IMR-90 (cell line): ENCODE measurements at regions not wholly inside any gene's neighbourhood (a gene's known extent, or its start where the extent isn't known, plus 50 kb on each side); places are given as distances from the start of the nearest gene placed in this dataset.

Experiments
- ATAC-seq: fragments of 200-7000 bp; cut with Tn5 transposase; 2 replicates; pipeline ENCODE4 v1.9.1; 2020; ENCODE audit warnings: low read depth, mild to moderate bottlenecking, moderate library complexity
- BruUV-seq: library from RNA; stranded (reverse); fragments of 400-500 nt; replicated peaks from 2 replicates; lab custom pipeline; 2021; lab: Mats Ljungman, UMichigan
- CTCF ChIA-PET: fragments of 300-600 bp; formaldehyde crosslinking; extraction: SDS; loops from one replicate; lab custom pipeline; 2021; ENCODE audit warnings: antibody characterized with exemption; lab: Yijun Ruan, JAX
- POLR2A ChIA-PET: fragments of 300-600 bp; sonication (Branson Sonifier 250); formaldehyde crosslinking; loops from one replicate; lab custom pipeline; 2022; ENCODE audit warnings: antibody characterized with exemption; ENCODE audit not compliant: unreplicated experiment; lab: Charles Lee
- DNase-seq: peaks from one replicate; pipeline ENCODE4 v3.0.0; 2013
- H2AFZ ChIP-seq: replicated peaks from 2 replicates; pipeline ENCODE3; 2013; ENCODE audit warnings: low read length, mild to moderate bottlenecking; ENCODE audit not compliant: poor library complexity
- H2AK5ac ChIP-seq: 2 replicates; pipeline ENCODE4 v1.6.1; 2013; ENCODE audit warnings: low read depth, low read length, inconsistent platforms
- H2AK9ac ChIP-seq: replicated peaks from 2 replicates; pipeline ENCODE3; 2013; ENCODE audit warnings: mild to moderate bottlenecking, low read depth, low read length, moderate library complexity; ENCODE audit not compliant: poor library complexity
- H2BK120ac ChIP-seq: 2 replicates; pipeline ENCODE4 v1.6.1; 2013; ENCODE audit warnings: low read depth, low read length, inconsistent platforms
- H2BK15ac ChIP-seq: 3 replicates; pipeline ENCODE4 v1.6.1; 2013; ENCODE audit warnings: low read depth, low read length, inconsistent platforms
- H2BK20ac ChIP-seq: 2 replicates; pipeline ENCODE4 v1.6.1; 2013; ENCODE audit warnings: low read depth, mild to moderate bottlenecking, inconsistent platforms, low read length, moderate library complexity
- H2BK5ac ChIP-seq: 2 replicates; pipeline ENCODE4 v1.6.1; 2013; ENCODE audit warnings: mild to moderate bottlenecking, low read depth, low read length, inconsistent platforms; ENCODE audit not compliant: poor library complexity, severe bottlenecking
- H3K14ac ChIP-seq: replicated peaks from 2 replicates; pipeline ENCODE4 v1.6.1; 2013; ENCODE audit warnings: low read depth, low read length, inconsistent platforms
- H3K18ac ChIP-seq: 2 replicates; pipeline ENCODE4 v1.6.1; 2013; ENCODE audit warnings: low read depth, low read length, control low read depth
- H3K23ac ChIP-seq: 2 replicates; pipeline ENCODE4 v1.6.1; 2013; ENCODE audit warnings: low read depth, low read length, inconsistent platforms
- H3K27ac ChIP-seq: 2 replicates; pipeline ENCODE4 v1.5.1; 2013; ENCODE audit warnings: mild to moderate bottlenecking, control low read depth, low read length; ENCODE audit not compliant: insufficient read depth
- H3K27me3 ChIP-seq: 2 replicates; pipeline ENCODE4 v1.6.1; 2013; ENCODE audit warnings: low read length; ENCODE audit not compliant: control insufficient read depth, insufficient read depth
- H3K36me3 ChIP-seq: 2 replicates; pipeline ENCODE4 v1.6.1; 2013; ENCODE audit warnings: low read length, mixed read lengths; ENCODE audit not compliant: control insufficient read depth, insufficient read depth
- H3K4ac ChIP-seq: 2 replicates; pipeline ENCODE4 v1.6.1; 2013; ENCODE audit warnings: low read depth, low read length, inconsistent platforms
- H3K4me1 ChIP-seq: 2 replicates; pipeline ENCODE4 v1.6.1; 2013; ENCODE audit warnings: low read length, mixed read lengths; ENCODE audit not compliant: control insufficient read depth, insufficient read depth
- H3K4me2 ChIP-seq: 2 replicates; pipeline ENCODE4 v1.6.1; 2013; ENCODE audit warnings: low read depth, mild to moderate bottlenecking, control low read depth, low read length, moderate library complexity
- H3K4me3 ChIP-seq: 2 replicates; pipeline ENCODE4 v1.5.1; 2013; ENCODE audit warnings: low read depth, mild to moderate bottlenecking, control low read depth, low read length, moderate library complexity; ENCODE audit not compliant: insufficient read depth
- H3K56ac ChIP-seq: 2 replicates; pipeline ENCODE4 v1.6.1; 2013; ENCODE audit warnings: low read length, inconsistent platforms; ENCODE audit not compliant: insufficient read depth; ENCODE audit errors: extremely low read depth
- H3K79me1 ChIP-seq, 2 experiments: 2 replicates each; pipeline ENCODE4 v1.6.1; 2013; ENCODE audit warnings: low read length in 2 of 2, inconsistent platforms in 1 of 2, low read depth in 1 of 2
- H3K9ac ChIP-seq: 2 replicates; pipeline ENCODE4 v1.6.1; 2013; ENCODE audit warnings: low read depth, low read length, control low read depth
- H3K9me1 ChIP-seq: 2 replicates; pipeline ENCODE4 v1.6.1; 2013; ENCODE audit warnings: low read length, inconsistent platforms; ENCODE audit not compliant: insufficient read depth
- H3K9me3 ChIP-seq: 2 replicates; pipeline ENCODE4 v1.6.1; 2013; ENCODE audit warnings: low read length; ENCODE audit not compliant: control insufficient read depth, insufficient read depth
- H4K20me1 ChIP-seq: 2 replicates; pipeline ENCODE4 v1.6.1; 2013; ENCODE audit warnings: low read length, inconsistent platforms; ENCODE audit not compliant: insufficient read depth
- H4K5ac ChIP-seq: 2 replicates; pipeline ENCODE4 v1.6.1; 2013; ENCODE audit warnings: mild to moderate bottlenecking, low read depth, low read length, control low read depth
- H4K8ac ChIP-seq, 2 experiments: 2 replicates each; pipeline ENCODE4 v1.6.1; 2013; ENCODE audit warnings: low read depth in 2 of 2, low read length in 2 of 2, control low read depth in 1 of 2, inconsistent platforms in 1 of 2
- H4K91ac ChIP-seq: 2 replicates; pipeline ENCODE4 v1.6.1; 2013; ENCODE audit warnings: low read depth, low read length, inconsistent platforms; ENCODE audit not compliant: insufficient read depth
- CEBPB ChIP-seq: IDR thresholded peaks from 2 replicates; pipeline ENCODE4 v1.6.1; 2012; ENCODE audit warnings: low read depth, low read length, improper control_type of control experiment
- CHD1 ChIP-seq: IDR thresholded peaks from 2 replicates; pipeline ENCODE4 v1.6.1; 2012; ENCODE audit warnings: low read depth, low read length, improper control_type of control experiment
- FOS ChIP-seq: fragments of 150-350 bp; IDR thresholded peaks from 2 replicates; pipeline ENCODE4 v1.6.1; 2016; ENCODE audit warnings: low read depth, low read length
- MAZ ChIP-seq: IDR thresholded peaks from 2 replicates; pipeline ENCODE4 v1.6.1; 2012; ENCODE audit warnings: low read depth, mild to moderate bottlenecking, low read length, improper control_type of control experiment, moderate library complexity, borderline replicate concordance
- NFE2L2 ChIP-seq: fragments of 150-350 bp; IDR thresholded peaks from 2 replicates; pipeline ENCODE4 v1.6.1; 2016; ENCODE audit warnings: low read depth, mild to moderate bottlenecking, low read length
- RAD21 ChIP-seq: IDR thresholded peaks from 2 replicates; pipeline ENCODE4 v1.6.1; 2012; ENCODE audit warnings: low read length, improper control_type of control experiment
- RCOR1 ChIP-seq: IDR thresholded peaks from 2 replicates; pipeline ENCODE4 v1.6.1; 2012; ENCODE audit warnings: mild to moderate bottlenecking, low read length, improper control_type of control experiment; ENCODE audit not compliant: insufficient replicate concordance
- WGBS, 2 experiments: methylation state at CpG; one replicate each; pipeline versions ENCODE4 v1.1.5 to v1.1.7; 2013; ENCODE audit warnings: missing lambda C conversion rate in 2 of 2; ENCODE audit not compliant: insufficient read length in 1 of 2; ENCODE audit errors: extremely low coverage in 2 of 2; 5-methylcytosine and 5-hydroxymethylcytosine counted together
- dilution Hi-C: fragments of 300-500 bp; cut with HindIII; formaldehyde crosslinking; loops from one replicate; pipeline ENCODE4 v1.14.3; 2018; ENCODE audit warnings: low sequenced_read_pairs; ENCODE audit not compliant: unreplicated experiment
- in situ Hi-C: fragments of 300-500 bp; cut with MboI; formaldehyde crosslinking; loops from 3 replicates; pipeline ENCODE4 v1.14.3; 2019; ENCODE audit warnings: low sequenced_read_pairs, inconsistent platforms, mixed read lengths
- intact Hi-C: fragments of 100-400 bp; cut with micrococcal nuclease; formaldehyde crosslinking; loops from 2 replicates; pipeline ENCODE4 v1.10.0; 2022
- TF ChIP-seq, protein P1 (sequence below): fragments of 150-350 bp; IDR thresholded peaks from 2 replicates; pipeline ENCODE4 v1.6.1; 2017; ENCODE audit warnings: mild to moderate bottlenecking, antibody characterized with exemption, low read length, low read depth

GRCh38 chr2:152825834-152826233, 107.4 kb downstream of the ARL6IP6 start:
- Histone ChIP-seq H3K27me3 (no peaks in the 10 kb centered on the region), H2AK5ac (no peak overlapping the region), H2AFZ (no peak overlapping the region), H3K79me1 (no peaks in the 10 kb centered on the region), H3K4me2 (no peak overlapping the region; the same call in 1 of the 2 replicates), H3K23ac (no peak overlapping the region), H3K18ac (peak overlapping the region; percentile 92), H2BK5ac (peak overlapping the region; percentile 68), H3K9me1 (no peaks in the 10 kb centered on the region), H3K36me3 (no peaks in the 10 kb centered on the region), H2BK120ac (0 out of 2 replicates have a peak overlapping the region, but pooled peaks have one; percentile 1), H3K9me3 (no peaks in the 10 kb centered on the region), H4K8ac (peak overlapping the region; percentile 28 to 56; a peak in 2 of 4 replicates), H3K14ac (no peak overlapping the region), H3K4ac (no peak overlapping the region), H3K27ac (peak overlapping the region; percentile 61), H3K56ac (no peak overlapping the region), H2AK9ac (no peak overlapping the region), H4K5ac (peak overlapping the region; percentile 89; the same call in 1 of the 2 replicates), H3K9ac (no peak overlapping the region), H2BK15ac (no peak overlapping the region), H3K4me1 (peaks cover 8% of the 10 kb centered on the region; the same call in 1 of the 2 replicates), H4K91ac (peak overlapping the region; percentile 12; the same call in 1 of the 2 replicates), H3K4me3 (no peak overlapping the region), H2BK20ac (no peak overlapping the region), H4K20me1 (no peaks in the 10 kb centered on the region)
- POLR2A ChIA-PET, result no interaction called here
- DNase-seq (peak; percentile 24), ATAC-seq (peak; percentile 67)
- in situ Hi-C loops (no loop called here), dilution Hi-C loops (no loop called here), intact Hi-C loops (loop anchor here (2.0 kb wide), 1 partner anchor 63 kb away; no protein-coding TSS in a partner anchor)
- CTCF ChIA-PET, result no interaction called here
- BruUV-seq, result no TSS peak
- TF ChIP-seq CEBPB (no peak), MAZ (no peak), CHD1 (no peak), RCOR1 (no peak), RAD21 (no peak), FOS (no peak), NFE2L2 (no peak)
- TF ChIP-seq, protein P1, sequence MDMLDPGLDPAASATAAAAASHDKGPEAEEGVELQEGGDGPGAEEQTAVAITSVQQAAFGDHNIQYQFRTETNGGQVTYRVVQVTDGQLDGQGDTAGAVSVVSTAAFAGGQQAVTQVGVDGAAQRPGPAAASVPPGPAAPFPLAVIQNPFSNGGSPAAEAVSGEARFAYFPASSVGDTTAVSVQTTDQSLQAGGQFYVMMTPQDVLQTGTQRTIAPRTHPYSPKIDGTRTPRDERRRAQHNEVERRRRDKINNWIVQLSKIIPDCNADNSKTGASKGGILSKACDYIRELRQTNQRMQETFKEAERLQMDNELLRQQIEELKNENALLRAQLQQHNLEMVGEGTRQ, result no peak
- no CpG with 5 or more reads among the region's 3 CpGs for WGBS, 2 experiments
